Islet precursor cell (in vitro differentiated cells): ENCODE measurements at regions not wholly inside any gene's neighbourhood (a gene's known extent, or its start where the extent isn't known, plus 50 kb on each side); places are given as distances from the start of the nearest gene placed in this dataset.
"Not testable (repeated sequence)": the region's sequence is repeated elsewhere in the genome, so short reads cannot be mapped to it uniquely, and the experiment has no call there.

Experiments
- DNase-seq: peaks from one replicate; pipeline ENCODE4 v3.0.0-alpha.2; 2018

GRCh38 chr2:43144263-43144662, 82.1 kb downstream of the ZFP36L2 start:
- DNase-seq, result no peak

GRCh38 chr2:43143756-43144155, 82.7 kb downstream of the ZFP36L2 start:
- DNase-seq, result no peak

GRCh38 chr2:43142921-43143438, 83.4 kb downstream of the ZFP36L2 start:
- DNase-seq, result no peak

DNA sequence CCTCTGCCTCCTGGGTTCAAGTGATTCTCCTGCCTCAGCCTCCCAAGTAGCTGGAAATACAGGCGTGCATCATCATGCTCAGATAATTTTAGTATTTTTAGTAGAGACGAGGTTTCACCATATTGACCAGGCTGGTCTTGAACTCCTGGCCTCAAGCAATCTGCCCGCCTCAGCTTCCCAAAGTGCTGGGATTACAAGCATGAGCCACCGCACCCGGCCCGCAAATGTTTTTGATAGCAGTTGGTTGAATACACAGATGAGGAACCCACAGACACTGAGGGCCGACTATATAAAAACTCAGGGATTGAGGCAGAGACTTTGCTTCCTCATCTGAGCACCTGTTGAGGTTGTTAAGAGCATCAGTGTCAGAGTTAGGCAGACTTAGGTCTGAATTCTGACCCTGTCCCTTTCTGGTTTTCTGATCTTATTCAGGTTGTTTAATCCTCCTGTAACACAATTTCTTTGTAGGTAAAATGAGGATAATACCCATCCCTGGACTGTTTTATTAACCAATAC, 84.7 kb downstream of the ZFP36L2 start:
- not testable (repeated sequence) for DNase-seq

DNA sequence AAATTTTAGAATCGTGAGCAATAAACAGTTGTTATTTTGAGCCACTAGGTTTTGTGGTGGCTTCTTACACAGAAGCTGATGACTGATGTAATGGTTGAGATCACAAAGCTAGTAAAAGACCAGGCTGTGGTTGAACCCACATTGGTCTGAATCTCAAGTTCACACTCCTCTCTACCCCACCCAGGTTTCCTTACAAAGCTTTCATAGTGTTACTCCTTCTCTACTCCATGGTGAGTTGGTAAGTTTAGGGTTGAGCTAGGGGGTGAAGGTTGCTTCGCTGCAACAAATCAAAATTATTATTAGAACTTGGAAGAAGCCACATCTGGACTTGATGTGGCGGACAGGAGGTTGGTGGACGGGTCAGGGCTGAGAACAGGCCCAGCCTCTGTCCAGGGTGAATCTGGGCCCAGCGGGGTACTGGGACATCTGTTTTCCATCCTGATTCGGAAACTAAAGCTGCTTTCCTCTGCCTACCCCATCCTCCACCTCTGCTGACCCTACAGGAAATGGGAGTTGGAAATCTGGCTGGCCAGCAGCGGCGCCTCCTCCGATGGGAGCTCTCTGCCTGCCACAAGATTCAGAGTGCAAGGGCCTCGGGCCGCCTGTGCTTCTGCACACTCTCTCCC, 86.3 kb downstream of the ZFP36L2 start:
- no peak for DNase-seq

DNA sequence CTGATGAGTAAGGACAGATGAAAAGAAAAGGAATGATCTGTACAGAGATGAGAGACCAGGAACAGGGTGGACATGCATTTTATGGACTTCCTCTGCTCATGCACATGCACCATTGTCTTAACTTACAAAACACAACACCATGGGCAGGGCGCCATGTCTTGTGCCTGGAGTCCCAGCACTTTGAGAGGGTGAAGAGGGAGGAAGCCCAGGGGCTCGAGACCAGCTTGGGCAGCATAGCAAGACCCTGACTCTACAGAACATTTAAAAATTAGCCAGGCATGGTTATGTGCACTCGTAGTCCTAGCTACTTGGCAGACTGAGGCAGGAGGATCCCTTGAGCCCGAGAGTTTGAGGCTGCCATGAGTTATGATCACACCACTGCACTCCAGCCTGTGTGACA, 86.9 kb downstream of the ZFP36L2 start:
- DNase-seq, result no peak

DNA sequence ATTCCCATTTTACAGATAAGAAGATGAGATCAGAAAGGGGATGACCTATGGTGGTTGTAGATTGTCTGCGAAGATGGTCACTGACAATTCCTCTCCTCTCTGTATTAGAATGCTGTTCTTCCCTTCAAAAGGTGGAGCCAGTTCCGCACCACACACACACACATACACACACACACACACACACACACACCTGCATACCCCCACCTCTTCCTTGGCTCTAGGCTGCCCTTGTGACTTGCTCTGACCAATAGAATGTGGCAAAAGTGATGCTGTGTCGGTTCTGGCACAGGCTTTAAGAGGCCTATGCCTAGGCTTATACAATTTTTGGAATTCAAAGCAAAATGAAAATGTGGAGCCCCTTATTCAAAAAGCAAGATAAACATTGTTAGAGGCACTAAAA, 88.0 kb downstream of the ZFP36L2 start:
- DNase-seq, result no peak

GRCh38 chr2:43136876-43137275, 89.5 kb downstream of the ZFP36L2 start:
- no peak for DNase-seq

DNA sequence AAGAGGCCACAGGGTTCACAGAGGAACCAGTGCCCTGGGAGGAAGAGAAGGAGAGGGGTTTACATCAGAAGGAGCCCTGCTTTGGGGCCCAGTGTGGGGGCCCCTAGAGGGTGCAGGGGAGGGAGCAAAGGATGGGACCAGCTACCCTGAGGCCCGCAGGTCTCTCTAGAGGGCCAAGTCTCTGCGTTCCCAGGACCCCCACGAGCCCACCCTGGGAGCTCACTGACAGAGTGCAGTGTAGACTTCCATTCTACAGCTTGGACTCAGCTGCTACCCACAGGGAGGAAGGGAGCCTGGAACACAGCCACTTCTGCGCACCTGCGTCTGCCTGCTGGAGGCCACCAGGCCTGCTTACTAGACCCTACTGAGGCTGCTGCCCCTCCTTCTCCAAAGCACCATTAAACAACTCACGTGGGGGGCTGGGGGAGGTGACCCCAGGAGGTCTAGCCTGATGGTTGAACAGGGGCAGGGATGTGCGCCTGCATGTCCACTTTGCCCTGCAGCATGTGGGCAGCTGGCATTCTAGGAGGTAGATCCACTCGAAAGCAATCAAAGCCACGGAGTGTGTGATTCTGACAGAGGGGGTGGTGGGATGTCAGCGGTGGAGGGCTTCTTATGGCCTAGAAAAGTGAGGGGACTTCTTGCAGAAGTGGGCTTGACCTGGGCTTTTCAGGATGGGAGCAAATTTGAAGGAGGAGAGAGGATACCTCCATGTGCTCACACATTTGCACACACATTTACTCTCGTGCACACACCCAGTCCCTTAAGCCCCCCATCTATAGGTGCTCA, 90.2 kb downstream of the ZFP36L2 start:
- DNase-seq, result no peak

DNA sequence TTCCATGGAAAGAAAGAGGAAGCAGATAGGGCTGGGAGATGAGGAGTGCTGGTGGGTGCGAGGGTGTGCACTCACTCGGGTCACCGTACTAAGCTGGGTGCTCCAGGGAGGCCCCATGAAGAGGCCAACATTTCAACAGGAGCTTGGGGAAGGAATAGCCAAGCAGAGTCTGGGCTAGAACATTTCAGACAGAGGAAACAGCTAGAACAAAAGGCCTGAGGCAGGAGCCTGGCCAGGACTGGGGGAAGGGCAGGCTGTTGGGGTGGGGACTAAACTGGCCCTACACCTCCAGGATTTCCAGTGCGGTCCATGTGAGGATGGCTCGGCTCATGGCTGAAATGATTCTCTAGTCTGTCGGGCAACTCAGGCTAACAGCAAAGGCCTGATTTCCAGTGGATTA, 90.8 kb downstream of the ZFP36L2 start:
- DNase-seq, result no peak

DNA sequence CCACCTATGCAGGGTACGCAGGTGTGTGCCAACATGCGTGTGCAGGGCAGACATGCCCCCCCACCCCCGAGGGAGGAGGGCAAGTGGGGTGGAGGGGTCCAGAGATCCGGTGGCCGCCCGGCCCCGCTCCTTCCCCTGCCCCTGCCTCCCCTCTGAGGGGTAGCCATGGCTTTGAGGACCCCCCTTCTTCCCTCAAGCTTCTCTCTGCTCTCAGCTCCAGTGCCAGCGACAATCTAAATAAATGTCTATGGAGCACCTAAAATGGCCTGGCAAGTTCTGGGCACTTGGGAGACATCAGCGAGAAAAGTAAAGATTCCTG, 91.9 kb downstream of the ZFP36L2 start:
- DNase-seq, result no peak

- DNase-seq, result no peak
These were observed 92.5 kb downstream of the ZFP36L2 start for GRCh38 chr2:43133708-43134570.

- DNase-seq, result no peak
These were observed 93.1 kb downstream of the ZFP36L2 start for GRCh38 chr2:43133336-43133707.

DNA sequence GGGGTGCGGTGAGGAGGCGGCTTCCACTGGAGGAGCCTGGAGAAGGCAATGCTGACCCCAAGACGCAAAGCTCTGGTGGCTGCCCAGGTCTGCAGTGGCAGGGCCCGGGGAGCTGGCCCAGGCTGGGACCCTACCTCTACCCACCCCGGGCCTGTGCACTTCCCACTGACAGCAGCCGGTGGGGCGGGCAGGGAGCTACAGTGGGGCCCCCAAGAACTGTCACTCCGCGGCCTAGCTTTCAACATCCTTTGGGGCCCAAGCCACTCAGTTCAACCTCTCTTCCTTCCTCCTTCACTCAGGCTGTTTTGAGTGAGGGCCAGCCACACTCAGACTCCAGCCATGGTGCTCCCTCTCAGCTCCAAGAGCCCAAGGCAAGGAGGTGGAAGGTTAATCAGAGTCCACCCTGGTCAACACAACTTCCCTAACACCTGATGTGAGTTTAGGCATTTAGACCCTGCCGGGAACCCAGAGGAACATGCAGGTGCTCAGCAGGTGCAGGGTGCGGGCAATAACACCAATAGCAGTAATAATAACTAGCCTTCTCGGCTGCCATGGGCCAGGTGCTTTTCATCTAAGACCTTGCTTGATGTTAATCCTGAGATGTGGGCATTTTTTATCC, 93.6 kb downstream of the ZFP36L2 start:
- DNase-seq, result no peak

- DNase-seq, result no peak
These were observed 94.3 kb downstream of the ZFP36L2 start for GRCh38 chr2:43131890-43132682.

DNA sequence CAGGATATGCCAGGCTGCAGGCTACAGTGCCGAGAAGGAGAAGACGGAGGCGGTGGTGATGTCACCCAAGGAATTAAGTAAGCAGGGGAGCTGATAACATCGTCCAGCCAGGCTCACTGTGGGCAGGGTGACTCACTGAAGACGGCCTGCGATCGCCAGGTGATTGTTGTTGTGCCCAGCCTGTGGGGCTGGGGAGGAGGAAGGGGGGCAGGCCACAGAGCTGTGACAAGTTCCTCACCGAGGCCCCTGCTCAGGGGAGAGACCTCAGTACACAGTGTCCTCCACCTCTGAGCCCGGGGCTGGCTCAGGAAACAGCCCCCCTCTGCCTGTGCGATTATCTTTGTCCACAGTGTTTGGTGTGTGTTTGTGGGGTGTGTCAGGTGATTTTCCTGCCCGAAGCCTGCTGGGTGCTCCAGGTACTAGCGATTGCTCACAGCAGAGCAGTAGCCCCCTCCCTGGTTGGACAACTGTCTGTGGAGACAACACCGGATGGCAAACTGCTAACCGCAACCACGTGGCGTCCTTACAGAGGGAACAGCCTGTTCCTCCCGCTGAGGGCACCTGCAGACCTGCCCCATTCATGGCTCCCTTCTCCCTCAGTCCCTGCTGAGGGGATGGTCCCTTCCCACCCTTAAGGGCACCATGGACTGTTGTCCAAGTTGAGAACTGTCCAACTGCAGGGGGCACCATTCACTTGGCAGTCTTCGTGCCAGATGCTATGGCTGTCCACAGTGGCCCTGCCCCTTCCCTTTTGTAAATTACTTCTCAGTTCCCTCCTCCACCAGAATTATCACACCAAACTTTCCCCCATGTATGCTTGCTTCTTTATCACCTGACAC, 95.1 kb downstream of the ZFP36L2 start:
- DNase-seq, result peak; percentile 96

GRCh38 chr2:43130548-43130875, 95.9 kb downstream of the ZFP36L2 start:
- DNase-seq, result no peak

DNA sequence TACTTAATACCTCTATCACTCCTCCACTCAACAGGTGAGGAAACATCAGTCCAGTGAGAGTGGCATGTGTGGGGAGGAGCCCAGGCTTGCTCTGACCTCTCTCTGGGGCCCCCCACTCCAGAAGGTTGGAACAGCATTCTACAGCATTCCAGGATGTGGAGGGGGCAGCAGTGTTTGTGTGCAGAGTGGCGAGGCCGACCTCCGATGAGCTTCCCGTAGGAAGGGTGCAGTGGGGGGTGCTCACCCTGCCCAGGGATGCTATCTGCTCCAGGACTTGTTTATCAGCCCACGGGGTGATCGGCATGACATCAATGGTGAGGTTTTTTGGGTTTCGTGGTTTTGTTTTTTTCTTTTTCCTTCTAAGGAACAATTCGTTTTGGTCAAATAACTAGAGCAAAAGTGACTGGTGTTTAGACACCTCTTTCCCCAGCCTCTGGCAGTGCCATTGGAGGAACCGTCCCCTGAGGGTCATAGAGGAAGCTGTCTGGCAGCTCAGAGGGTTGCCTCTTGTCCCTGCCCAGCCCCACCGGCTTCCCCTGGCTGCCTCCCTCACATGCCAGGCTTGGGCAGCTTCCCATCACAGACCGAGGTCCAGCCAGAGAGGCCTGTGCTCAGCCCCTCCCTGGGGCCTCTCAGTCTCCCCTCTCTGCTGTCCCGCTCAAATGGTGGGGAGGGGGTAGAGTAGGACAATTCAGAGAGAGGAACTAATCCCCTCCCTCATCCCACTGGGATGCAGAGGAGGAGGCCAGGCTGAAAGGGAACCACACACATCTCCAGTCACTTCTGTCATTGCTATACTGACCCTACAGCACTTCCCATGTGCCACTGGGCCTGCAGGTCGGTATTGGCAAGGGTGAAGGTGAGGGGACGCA, 96.5 kb downstream of the ZFP36L2 start:
- DNase-seq, result peak; percentile 52

- no peak for DNase-seq
These were observed 97.8 kb downstream of the ZFP36L2 start for GRCh38 chr2:43128559-43128955.

DNA sequence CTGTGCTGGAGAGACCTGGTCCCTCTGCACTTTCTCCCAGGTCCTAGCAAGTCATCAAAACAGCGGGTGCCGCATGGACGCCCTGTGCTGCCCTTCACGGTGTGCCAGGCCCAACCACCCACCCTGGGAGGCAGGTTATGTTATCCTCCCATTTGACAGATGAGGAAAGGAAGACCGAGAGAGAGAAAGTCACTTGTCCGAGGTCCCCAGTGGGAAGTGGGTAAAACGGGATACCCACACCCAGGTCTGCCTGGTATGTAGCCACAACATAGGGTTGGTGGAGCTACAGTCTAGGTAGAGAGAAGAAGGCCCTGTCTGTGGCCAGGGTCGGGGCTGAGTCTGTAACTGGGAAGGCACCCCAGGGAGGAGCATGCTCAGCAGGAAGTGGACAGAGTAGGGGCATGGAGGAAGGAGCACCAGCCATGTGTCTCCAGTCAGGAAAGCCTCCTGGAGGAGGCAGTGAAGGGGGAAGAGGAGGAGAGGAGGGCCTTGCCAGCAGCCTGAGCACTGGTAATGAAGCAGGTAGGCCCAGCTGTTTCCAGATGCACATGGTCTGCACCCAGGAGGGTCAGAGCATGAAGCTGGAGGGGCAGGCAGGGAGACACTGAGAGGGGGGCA, 98.4 kb downstream of the ZFP36L2 start:
- no peak for DNase-seq
